C4-2B (cell line): ENCODE measurements at regions not wholly inside any gene's neighbourhood (a gene's known extent, or its start where the extent isn't known, plus 50 kb on each side); places are given as distances from the start of the nearest gene placed in this dataset.

ENCODE experiments used
- ZFX ChIP-seq: fragments of 450-650 bp; IDR thresholded peaks from 2 replicates; pipeline ENCODE4 v1.6.1; 2017
- TF ChIP-seq, protein P1 (sequence below): fragments of 450-650 bp; conservative IDR thresholded peaks from 2 replicates; pipeline ENCODE4 v1.5.1; 2017; ENCODE audit warnings: mild to moderate bottlenecking

DNA sequence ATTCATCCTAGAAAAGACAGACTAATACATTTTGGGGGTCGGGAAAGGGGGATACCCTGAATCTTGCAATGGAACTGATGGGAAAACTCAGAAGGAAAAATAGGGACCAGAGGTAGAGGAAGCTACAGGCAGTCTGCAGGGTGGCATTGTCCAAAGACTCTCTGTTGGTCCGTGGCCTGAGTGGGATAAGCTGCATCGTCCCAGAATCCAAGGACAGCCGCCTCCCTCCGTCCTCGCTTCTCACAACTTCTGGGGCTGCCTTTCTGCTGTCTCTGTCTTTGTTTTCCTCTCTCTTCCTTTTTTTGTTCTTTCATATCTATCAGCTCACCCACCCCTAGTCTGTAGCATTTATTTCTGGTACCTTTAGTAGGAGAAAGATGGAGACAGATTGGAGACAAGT, 1052.6 kb upstream of the RBFOX1 start:
- TF ChIP-seq, protein P1, sequence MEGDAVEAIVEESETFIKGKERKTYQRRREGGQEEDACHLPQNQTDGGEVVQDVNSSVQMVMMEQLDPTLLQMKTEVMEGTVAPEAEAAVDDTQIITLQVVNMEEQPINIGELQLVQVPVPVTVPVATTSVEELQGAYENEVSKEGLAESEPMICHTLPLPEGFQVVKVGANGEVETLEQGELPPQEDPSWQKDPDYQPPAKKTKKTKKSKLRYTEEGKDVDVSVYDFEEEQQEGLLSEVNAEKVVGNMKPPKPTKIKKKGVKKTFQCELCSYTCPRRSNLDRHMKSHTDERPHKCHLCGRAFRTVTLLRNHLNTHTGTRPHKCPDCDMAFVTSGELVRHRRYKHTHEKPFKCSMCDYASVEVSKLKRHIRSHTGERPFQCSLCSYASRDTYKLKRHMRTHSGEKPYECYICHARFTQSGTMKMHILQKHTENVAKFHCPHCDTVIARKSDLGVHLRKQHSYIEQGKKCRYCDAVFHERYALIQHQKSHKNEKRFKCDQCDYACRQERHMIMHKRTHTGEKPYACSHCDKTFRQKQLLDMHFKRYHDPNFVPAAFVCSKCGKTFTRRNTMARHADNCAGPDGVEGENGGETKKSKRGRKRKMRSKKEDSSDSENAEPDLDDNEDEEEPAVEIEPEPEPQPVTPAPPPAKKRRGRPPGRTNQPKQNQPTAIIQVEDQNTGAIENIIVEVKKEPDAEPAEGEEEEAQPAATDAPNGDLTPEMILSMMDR, result no peak
- no peak for TF ChIP-seq ZFX
